Astrocyte of the spinal cord (primary cell): ENCODE measurements at regions not wholly inside any gene's neighbourhood (a gene's known extent, or its start where the extent isn't known, plus 50 kb on each side); places are given as distances from the start of the nearest gene placed in this dataset.
A peak's percentile ranks its signal among the peaks of the same experiment; 100 is the strongest.

Experiments used
- DNase-seq: peaks from one replicate; pipeline ENCODE4 v3.0.0; 2011; ENCODE audit warnings: low read depth, low spot score
- H3K4me3 ChIP-seq: 2 replicates; pipeline ENCODE4 v1.5.1; 2011; ENCODE audit warnings: low read depth, mild to moderate bottlenecking, low read length, moderate library complexity
- in situ Hi-C: cut with HindIII; loops from 2 replicates; pipeline ENCODE4 v1.10.0; 2017; ENCODE audit warnings: low sequenced_read_pairs
- TF ChIP-seq, protein P1 (sequence below): IDR thresholded peaks from 2 replicates; pipeline ENCODE4 v1.5.1; 2012; ENCODE audit warnings: low read depth, mild to moderate bottlenecking, low read length, inconsistent platforms

DNA sequence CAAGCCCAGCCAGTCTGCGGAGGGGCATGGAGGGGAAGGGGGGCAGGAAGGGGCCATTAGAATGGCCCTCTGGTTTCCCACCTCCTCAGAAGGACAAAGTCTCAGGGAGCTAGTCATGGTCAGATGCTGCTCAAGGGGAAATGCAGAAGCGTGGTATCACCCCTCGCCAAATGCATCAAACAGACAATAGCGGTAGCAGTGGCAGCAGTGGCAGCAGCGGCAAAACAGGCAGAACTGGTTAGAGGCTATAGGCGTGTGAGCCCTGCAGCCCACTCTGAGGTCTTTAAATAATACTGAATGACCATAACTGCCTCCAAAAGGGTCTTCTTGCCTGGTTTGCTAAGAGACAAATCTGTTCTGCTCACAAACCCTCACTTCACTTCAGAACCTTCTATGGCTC, 186.7 kb downstream of the TFAP2C start:
- DNase-seq = no peak
- in situ Hi-C loops = no loop called here
- H3K4me3 ChIP-seq = no peak overlapping the region
- TF ChIP-seq, protein P1, sequence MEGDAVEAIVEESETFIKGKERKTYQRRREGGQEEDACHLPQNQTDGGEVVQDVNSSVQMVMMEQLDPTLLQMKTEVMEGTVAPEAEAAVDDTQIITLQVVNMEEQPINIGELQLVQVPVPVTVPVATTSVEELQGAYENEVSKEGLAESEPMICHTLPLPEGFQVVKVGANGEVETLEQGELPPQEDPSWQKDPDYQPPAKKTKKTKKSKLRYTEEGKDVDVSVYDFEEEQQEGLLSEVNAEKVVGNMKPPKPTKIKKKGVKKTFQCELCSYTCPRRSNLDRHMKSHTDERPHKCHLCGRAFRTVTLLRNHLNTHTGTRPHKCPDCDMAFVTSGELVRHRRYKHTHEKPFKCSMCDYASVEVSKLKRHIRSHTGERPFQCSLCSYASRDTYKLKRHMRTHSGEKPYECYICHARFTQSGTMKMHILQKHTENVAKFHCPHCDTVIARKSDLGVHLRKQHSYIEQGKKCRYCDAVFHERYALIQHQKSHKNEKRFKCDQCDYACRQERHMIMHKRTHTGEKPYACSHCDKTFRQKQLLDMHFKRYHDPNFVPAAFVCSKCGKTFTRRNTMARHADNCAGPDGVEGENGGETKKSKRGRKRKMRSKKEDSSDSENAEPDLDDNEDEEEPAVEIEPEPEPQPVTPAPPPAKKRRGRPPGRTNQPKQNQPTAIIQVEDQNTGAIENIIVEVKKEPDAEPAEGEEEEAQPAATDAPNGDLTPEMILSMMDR = no peak

DNA sequence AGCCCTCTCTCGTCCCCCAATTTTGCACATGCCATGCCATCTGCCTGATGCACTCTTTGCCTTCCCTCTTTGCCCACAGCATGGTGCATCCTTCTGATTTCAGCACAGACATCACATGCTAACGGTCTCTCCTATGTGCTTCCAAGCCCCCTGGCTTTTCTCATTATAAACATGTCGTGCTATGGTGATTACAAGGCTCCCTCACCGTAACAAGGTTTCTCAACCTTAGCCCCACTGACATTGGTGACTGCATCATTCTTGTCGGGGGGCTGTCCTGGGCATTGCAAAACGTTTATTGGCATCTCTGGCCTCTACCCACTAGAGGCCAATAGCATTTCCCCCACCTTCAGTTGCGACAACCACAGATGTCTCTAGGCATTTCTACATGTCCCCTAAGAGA, 187.2 kb downstream of the TFAP2C start:
- in situ Hi-C loops = no loop called here
- no peak for DNase-seq
- TF ChIP-seq, protein P1 = no peak

DNA sequence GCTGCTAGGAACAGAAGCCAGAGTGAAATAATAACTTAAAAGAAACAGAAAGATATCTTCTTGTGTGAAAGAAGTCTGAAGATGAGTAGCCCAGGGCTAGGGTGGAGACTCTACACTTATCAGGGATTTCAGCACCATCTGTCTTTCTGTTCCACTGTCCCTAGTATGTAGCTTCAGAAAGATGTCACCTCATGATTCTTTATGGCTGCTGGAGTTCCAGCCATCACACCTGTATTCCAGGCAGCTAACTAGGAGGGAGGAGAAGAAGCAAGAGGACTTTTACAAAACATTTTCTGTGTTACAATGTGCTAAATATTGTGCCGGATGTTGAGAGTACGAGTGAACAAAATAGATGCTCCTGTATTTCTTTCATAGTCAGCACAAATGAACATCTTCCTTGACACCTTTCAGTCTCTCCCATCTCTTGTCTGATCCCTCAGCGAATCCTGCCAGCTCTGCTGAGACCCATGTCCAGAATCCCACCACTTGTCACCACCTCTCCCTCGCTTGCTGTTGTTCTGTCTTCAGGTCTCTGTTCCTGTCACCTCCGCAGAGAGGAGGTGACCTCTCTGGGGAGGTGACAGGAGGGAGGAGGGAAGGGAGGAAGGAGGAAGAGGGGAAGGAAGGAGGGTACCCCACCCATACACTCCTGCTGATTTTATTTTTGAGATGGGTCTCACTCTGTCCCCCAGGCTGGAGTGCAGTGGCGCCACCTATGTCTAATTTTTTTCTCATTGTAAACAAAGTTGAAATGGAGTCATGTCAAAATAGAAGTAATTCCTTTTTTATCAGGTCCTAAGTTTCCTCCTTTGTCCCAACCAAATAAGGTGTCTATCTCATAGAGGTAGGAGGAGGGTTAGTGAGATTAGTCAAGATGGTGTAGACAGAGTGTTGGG, 188.9 kb downstream of the TFAP2C start:
- no peak overlapping the region for H3K4me3 ChIP-seq
- in situ Hi-C loops = no loop called here
- TF ChIP-seq, protein P1 = no peak
- DNase-seq = no peak

More for the DNA sequence above, 187.2 kb downstream of the TFAP2C start:
- H3K4me3 ChIP-seq = no peak overlapping the region

DNA sequence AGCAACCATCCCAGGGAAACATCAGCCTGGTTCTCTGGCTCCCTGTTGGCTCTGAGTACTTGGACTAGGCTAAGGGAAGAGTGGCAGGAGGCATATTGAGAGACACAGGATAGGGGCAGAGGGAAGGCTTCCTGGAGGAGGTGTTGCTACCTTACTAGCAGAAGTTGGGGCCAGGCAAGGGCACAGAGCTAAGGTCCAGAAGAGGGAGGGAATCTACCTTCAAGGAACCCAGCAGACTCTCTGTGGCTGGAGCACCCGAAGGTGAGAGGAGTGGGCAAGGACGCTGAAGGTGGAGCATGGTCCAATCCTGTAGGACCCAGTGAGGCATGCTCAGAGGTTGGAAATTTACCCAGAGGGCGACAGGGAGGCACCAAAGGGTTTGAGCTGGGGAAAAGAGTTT, 191.9 kb downstream of the TFAP2C start:
- in situ Hi-C loops = no loop called here
- H3K4me3 ChIP-seq = no peak overlapping the region
- TF ChIP-seq, protein P1 = no peak
- DNase-seq = no peak

DNA sequence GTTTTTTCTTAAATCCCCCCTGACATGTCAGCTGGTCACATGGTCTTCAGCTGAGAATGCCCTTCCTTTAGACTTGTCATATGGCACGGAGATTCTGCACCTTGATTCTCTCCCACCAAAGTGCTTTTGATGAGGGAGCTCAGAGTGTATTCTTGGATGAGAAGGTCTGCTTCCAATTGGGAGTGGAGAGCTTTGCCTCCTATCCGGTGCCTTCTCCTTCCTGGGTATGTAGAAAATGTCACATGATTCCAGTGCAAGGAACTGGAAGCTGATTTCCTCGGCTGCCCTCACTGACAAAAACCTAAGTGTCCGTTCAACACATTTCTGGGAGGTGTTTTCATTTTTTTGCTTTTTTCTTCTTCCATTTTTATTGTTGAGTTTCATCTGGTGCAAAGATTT, 197.2 kb downstream of the TFAP2C start:
- no peak overlapping the region for H3K4me3 ChIP-seq
- in situ Hi-C loops = no loop called here
- no peak for DNase-seq

DNA sequence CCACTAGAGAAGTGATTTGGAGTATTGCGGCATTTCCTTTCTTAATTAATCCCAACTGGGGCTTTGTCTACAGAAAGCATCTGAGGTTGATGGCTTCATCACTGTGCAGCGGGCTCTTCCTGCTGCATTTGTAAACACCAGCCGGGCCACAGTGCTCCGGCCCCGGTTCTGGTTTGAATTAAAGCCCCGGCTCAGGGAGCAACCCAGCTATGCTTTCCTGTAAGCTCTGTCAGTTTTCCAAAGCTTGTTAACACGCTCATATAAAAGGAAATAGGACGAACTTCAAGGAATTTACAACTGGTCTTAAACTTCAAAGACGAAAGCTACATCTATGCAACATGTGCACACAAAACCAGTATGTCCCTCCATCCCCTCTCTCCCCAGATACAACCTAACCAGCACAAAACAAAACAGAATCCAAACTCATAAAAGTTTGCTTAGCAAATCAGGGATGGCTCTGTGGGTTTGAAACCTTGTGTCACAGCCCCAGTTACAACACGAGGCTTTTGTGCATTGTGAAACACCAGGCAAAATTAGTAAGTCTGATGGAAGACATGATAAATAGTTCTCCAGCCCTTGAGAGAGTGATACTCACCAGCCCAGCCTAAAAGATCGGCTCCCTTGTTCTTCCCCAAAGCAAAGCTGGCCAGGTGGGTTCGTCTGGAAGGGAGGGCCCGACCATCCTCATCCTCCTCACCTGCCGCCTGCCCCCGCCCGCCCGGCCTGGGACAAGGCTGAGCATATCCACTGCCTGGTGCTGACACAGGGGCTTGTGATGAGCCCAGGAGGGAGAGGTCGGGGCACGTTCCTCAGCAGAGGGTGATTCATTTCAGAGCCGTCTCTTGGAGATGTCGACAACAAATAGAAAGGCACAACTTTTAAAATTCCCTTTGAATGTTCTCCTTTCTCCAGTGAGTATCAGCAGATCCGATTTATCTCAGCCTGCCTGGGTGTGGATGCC, 197.9 kb downstream of the TFAP2C start:
- TF ChIP-seq, protein P1 = no peak
- DNase-seq = peak; percentile 7
- in situ Hi-C loops = no loop called here
- no peak overlapping the region for H3K4me3 ChIP-seq

More for the DNA sequence above, 197.2 kb downstream of the TFAP2C start:
- TF ChIP-seq, protein P1 = no peak
